ENCODE measurements at regions not wholly inside any gene's neighbourhood (a gene's known extent, or its start where the extent isn't known, plus 50 kb on each side); places are given as distances from the start of the nearest gene placed in this dataset.

DNA sequence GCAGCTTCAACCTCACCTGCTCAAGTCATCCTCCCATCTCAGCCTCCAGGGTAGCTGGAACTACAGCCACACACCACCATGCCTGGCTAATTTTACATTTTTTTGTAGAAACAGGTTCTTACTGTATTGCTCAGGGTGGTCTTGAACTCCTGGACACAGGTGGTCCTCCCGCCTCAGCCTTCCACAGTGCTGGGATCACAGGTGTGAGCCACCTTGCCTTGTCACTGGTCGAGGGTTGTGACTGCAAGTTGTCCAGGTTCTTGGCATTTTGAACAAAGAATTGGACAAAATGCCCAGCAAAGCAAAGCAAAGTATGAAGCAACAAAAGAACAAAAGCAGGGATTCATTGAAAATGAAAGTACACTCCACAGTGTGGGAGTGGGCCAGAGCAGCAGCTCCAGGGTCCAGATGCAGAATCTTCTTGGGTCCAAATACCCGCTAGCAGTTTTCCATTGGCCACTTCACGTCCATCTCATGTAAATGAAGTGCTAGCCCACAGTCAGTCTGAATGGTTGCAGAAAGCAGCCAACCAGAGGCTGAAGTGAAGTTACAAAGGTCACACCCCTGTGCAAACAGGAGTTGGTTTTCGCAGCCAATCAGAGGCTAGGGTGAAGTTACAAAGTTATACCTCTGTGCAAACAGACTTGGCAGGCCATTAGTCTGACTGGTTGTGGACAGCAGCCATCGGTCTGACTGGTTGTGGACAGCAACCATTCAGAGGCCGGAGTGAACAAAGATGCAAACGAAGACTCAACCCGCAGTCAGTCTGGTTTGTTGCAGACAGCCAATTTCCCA, 109.5 kb upstream of the KIF26B start:
- DNase-seq (ENCODE audit: extremely low read depth in 1 of 4, low spot score in 3 of 4) = peak in 1 of 4 experiments; percentile 35
- 68% methylated on average over 9 of the region's 9 CpGs for WGBS (ENCODE audit: insufficient coverage, low coverage, missing lambda C conversion rate)
- POLR2A ChIA-PET = no interaction called here
- Histone ChIP-seq H3K9ac (ENCODE audit: insufficient read depth in 1 of 2, low read depth in 2 of 2, low read length in 2 of 2) (no peak overlapping the region), H3K4me3 (no peak overlapping the region), H3K9me1 (ENCODE audit: control insufficient read depth, insufficient read depth, low read length) (no peaks in the 10 kb centered on the region), H3K4me1 (replicated peaks in 1 of 2; ENCODE audit: control insufficient read depth in 2 of 2, insufficient read depth in 2 of 2, low read length in 2 of 2) (peaks cover 0 to 20% of the 10 kb centered on the region in 2 experiments; a peak in 3 of 5 replicates), H3K79me2 (ENCODE audit: control insufficient read depth, insufficient read depth, low read length) (no peaks in the 10 kb centered on the region), H3K4me2 (ENCODE audit: insufficient read depth, low read length) (no peak overlapping the region), H4K20me1 (replicated peaks; ENCODE audit: control insufficient read depth, insufficient read depth, low read length) (no peaks in the 10 kb centered on the region), H2AFZ (ENCODE audit: low read depth, low read length) (no peak overlapping the region), H3K27ac (ENCODE audit: extremely low read depth, low read depth, low read length) (no peak overlapping the region), H3K27me3 (ENCODE audit: control insufficient read depth in 2 of 2, insufficient read depth in 2 of 2, low read length in 2 of 2) (no peaks in the 10 kb centered on the region), H3K36me3 (ENCODE audit: control insufficient read depth, insufficient read depth, low read length) (no peaks in the 10 kb centered on the region), H3K9me3 (replicated peaks; ENCODE audit: control insufficient read depth, insufficient read depth, low read depth, low read length) (no peaks in the 10 kb centered on the region)
- CTCF ChIA-PET (ENCODE audit: low intra/inter-chr PET ratio) = interaction anchor here (0.6 kb wide), 1 partner anchor 11 kb away, joined by 3 read pairs; no protein-coding TSS in a partner anchor
- FAIRE-seq = no peak
- peak; percentile 75 for ATAC-seq
- no TSS peak for BruUV-seq (replicated peaks)
- intact Hi-C loops (cut with micrococcal nuclease) (loop anchor here (10.0 kb wide), 1 partner anchor 210 kb away; the partner anchor contains the start of gene COX20), in situ Hi-C loops (cut with MboI) (loop anchor here (5.0 to 25.0 kb wide), 2 partner anchors 73 to 433 kb away; no protein-coding TSS in a partner anchor)
- TF ChIP-seq MCM5 (IDR thresholded peaks at IDR 0.05; ENCODE audit: low read depth) (no peak), HIVEP1 (CRISPR knock-in tag; IDR thresholded peaks at IDR 0.05) (no peak), KDM4B (IDR thresholded peaks at IDR 0.05; ENCODE audit: borderline replicate concordance in 2 of 2, low read depth in 1 of 2) (no peak), SRF (CRISPR knock-in tag; IDR thresholded peaks at IDR 0.05) (no peak), PURB (CRISPR knock-in tag; IDR thresholded peaks at IDR 0.05; ENCODE audit: low read depth) (no peak), HDAC2 (IDR thresholded peaks at IDR 0.05) (no peak), RAD51 (IDR thresholded peaks at IDR 0.05; ENCODE audit: borderline replicate concordance, low read depth) (no peak), EP400 (IDR thresholded peaks at IDR 0.05) (no peak), ZZZ3 (IDR thresholded peaks at IDR 0.05) (no peak), DMBX1 (CRISPR knock-in tag; IDR thresholded peaks at IDR 0.05; ENCODE audit: borderline replicate concordance) (no peak), ZNF121 (CRISPR knock-in tag; conservative IDR thresholded peaks at IDR 0.05) (no peak), MAFG (tag; conservative IDR thresholded peaks at IDR 0.05) (no peak)
- TF ChIP-seq, protein P1, sequence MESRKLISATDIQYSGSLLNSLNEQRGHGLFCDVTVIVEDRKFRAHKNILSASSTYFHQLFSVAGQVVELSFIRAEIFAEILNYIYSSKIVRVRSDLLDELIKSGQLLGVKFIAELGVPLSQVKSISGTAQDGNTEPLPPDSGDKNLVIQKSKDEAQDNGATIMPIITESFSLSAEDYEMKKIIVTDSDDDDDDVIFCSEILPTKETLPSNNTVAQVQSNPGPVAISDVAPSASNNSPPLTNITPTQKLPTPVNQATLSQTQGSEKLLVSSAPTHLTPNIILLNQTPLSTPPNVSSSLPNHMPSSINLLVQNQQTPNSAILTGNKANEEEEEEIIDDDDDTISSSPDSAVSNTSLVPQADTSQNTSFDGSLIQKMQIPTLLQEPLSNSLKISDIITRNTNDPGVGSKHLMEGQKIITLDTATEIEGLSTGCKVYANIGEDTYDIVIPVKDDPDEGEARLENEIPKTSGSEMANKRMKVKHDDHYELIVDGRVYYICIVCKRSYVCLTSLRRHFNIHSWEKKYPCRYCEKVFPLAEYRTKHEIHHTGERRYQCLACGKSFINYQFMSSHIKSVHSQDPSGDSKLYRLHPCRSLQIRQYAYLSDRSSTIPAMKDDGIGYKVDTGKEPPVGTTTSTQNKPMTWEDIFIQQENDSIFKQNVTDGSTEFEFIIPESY (CRISPR knock-in tag; IDR thresholded peaks at IDR 0.05) = 0 out of 2 replicates have a peak, but pooled peaks have one; percentile 20
- TF ChIP-seq, protein P2, sequence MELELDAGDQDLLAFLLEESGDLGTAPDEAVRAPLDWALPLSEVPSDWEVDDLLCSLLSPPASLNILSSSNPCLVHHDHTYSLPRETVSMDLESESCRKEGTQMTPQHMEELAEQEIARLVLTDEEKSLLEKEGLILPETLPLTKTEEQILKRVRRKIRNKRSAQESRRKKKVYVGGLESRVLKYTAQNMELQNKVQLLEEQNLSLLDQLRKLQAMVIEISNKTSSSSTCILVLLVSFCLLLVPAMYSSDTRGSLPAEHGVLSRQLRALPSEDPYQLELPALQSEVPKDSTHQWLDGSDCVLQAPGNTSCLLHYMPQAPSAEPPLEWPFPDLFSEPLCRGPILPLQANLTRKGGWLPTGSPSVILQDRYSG (tag; conservative IDR thresholded peaks at IDR 0.05; ENCODE audit: low read depth) = no peak
- TF ChIP-seq, protein P3, sequence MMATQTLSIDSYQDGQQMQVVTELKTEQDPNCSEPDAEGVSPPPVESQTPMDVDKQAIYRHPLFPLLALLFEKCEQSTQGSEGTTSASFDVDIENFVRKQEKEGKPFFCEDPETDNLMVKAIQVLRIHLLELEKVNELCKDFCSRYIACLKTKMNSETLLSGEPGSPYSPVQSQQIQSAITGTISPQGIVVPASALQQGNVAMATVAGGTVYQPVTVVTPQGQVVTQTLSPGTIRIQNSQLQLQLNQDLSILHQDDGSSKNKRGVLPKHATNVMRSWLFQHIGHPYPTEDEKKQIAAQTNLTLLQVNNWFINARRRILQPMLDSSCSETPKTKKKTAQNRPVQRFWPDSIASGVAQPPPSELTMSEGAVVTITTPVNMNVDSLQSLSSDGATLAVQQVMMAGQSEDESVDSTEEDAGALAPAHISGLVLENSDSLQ (IDR thresholded peaks at IDR 0.05) = 0 out of 2 replicates have a peak, but pooled peaks have one; percentile 30
- TF ChIP-seq, protein P4, sequence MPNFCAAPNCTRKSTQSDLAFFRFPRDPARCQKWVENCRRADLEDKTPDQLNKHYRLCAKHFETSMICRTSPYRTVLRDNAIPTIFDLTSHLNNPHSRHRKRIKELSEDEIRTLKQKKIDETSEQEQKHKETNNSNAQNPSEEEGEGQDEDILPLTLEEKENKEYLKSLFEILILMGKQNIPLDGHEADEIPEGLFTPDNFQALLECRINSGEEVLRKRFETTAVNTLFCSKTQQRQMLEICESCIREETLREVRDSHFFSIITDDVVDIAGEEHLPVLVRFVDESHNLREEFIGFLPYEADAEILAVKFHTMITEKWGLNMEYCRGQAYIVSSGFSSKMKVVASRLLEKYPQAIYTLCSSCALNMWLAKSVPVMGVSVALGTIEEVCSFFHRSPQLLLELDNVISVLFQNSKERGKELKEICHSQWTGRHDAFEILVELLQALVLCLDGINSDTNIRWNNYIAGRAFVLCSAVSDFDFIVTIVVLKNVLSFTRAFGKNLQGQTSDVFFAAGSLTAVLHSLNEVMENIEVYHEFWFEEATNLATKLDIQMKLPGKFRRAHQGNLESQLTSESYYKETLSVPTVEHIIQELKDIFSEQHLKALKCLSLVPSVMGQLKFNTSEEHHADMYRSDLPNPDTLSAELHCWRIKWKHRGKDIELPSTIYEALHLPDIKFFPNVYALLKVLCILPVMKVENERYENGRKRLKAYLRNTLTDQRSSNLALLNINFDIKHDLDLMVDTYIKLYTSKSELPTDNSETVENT (CRISPR knock-in tag; IDR thresholded peaks at IDR 0.05) = no peak

All from K562 (cell line).